GM12872 (cell line): ENCODE measurements at regions not wholly inside any gene's neighbourhood (a gene's known extent, or its start where the extent isn't known, plus 50 kb on each side); places are given as distances from the start of the nearest gene placed in this dataset.

Experiments used
- CTCF ChIP-seq: IDR thresholded peaks from 3 replicates; pipeline ENCODE4 v1.5.1; 2011; ENCODE audit warnings: low read depth, mild to moderate bottlenecking, low read length, moderate library complexity; ENCODE audit not compliant: insufficient read depth

DNA sequence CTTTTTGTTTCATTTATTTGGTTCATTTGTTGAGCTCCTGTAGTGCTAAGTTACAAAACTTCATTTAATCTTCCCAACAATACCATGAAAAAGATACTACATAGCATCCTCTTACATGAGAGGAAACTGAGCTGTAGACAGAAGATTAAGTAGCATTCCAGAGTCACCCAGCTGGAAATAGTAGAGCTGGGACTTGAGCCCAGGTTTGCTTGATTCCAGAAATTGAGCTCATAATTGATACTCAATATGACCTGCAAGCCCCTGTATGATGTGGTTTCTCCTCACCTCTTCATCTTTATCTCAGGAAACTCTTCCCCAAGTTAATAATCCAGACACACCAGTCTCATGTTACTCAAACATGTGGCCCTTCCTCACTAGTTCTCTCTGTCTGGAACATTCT is 87.0 kb upstream of the DAAM1 start:
- TF ChIP-seq CTCF, result no peak

GRCh38 chr14:59103396-59103795 is 85.1 kb upstream of the DAAM1 start:
- TF ChIP-seq CTCF, result no peak

DNA sequence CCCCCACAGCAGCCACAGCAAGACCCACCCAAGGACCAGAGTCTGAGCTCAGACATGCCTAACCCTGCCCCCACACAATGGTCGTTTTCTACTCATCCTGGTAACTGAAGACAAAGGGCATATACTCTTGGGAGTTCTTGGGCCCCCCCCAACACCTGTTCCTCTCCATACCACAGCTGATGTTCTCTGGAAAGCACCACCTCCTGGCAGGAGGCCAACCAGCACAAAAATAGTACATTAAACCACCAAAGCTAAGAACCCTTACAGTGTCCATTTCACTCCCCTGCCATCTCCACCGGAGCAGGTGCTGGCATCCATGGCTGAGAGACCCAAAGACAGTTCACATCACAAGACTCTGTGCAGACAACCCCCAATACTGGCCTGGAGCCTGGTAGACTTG is 80.6 kb upstream of the DAAM1 start:
- no peak for TF ChIP-seq CTCF

DNA sequence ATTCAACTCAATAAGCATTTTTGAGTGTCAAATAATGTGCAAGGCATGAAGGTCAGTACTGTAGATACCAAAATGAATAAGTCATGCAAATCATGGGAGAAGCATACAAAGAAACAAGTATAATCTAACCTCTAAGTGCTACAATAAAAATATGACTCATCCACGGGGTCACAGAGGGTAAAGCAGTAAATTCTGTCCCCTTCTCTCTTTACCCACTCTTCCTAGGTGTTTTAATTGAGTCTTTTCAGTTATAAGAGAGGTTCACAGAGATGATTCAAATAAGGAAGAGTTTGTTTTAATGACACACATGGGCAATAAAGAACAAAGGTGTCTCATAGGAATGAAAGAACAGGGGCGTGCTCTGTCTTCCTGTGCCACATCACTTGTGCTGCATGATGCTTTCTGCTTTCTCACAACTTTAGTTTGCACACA is 71.5 kb upstream of the DAAM1 start:
- TF ChIP-seq CTCF, result no peak

DNA sequence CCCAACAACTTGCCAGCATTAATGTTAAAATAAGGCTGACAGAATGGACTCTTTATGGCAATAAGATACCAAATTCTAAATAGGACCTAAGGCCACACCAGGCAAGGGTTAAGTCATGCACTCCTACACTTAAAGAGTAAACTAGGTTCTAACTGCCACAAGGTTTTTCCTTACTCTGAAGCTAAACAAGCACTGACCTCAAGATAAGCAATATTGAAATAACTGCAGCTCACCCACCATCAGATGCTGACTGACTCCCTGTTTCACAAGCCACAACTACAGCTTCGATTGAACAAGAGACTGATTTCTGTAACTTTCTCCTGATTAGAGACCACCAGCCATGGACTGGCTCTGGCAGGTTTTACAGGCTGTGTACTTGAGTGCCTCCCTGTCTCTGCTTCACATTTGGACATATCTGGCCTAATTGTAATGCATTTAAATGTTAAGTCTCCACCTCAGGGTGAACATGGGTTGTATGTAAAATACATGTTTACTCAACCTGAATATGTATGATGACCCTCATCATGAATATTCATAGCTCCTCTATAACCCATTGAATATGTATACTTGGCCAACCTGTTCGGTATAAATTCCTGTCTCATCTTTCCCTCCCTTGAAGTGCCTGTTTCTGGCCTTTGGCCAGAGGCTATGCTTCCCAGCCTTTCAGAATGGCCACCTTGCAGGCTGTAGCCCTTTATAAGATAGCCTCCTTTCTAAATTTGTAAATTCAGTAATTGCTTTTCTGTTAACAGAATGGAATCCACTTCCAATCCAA is 70.5 kb upstream of the DAAM1 start:
- no peak for TF ChIP-seq CTCF

GRCh38 chr14:59120921-59121320 is 67.5 kb upstream of the DAAM1 start:
- TF ChIP-seq CTCF, result no peak

DNA sequence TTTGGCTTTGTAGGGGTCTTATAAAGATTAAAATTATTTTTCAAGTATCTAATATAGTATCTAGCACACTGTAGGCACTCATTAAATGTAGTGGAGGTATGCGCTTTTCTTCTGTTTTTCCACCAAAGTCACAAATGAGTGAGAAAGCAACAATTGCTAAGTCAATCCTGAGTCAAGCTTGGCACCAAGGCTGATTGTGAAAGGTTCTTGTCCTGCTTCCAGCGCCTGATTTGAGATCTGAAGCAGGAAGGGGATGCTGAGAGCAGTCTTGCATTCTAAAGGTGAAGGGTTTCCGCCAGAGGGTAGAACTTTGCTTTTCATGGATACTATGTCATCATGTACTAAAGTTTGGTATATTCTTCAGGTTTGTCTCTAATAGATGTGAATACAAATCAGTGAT is 64.9 kb upstream of the DAAM1 start:
- no peak for TF ChIP-seq CTCF
